NB4 (cell line): ENCODE measurements at regions not wholly inside any gene's neighbourhood (a gene's known extent, or its start where the extent isn't known, plus 50 kb on each side); places are given as distances from the start of the nearest gene placed in this dataset.

Experiments used
- DNase-seq: peaks from one replicate; pipeline ENCODE4 v3.0.0; 2010; ENCODE audit warnings: low read depth
- H3K4me3 ChIP-seq: one replicate; pipeline ENCODE4 v1.5.1; 2011; ENCODE audit warnings: mild to moderate bottlenecking, low read depth, low read length, moderate library complexity
- CTCF ChIP-seq: IDR thresholded peaks from one replicate; pipeline ENCODE4 v1.5.1; 2012; ENCODE audit warnings: low read depth, low read length
- MYC ChIP-seq: IDR thresholded peaks from 2 replicates; pipeline ENCODE4 v1.6.1; 2011; ENCODE audit warnings: low read depth, low read length
- POLR2A ChIP-seq: IDR thresholded peaks from 2 replicates; pipeline ENCODE4 v1.6.1; 2011; ENCODE audit warnings: mild to moderate bottlenecking; ENCODE audit not compliant: insufficient read length; ENCODE audit errors: extremely low read depth
- TF ChIP-seq, protein P1 (sequence below): IDR thresholded peaks from 2 replicates; pipeline ENCODE4 v1.6.1; 2011; ENCODE audit warnings: low read depth, low read length

DNA sequence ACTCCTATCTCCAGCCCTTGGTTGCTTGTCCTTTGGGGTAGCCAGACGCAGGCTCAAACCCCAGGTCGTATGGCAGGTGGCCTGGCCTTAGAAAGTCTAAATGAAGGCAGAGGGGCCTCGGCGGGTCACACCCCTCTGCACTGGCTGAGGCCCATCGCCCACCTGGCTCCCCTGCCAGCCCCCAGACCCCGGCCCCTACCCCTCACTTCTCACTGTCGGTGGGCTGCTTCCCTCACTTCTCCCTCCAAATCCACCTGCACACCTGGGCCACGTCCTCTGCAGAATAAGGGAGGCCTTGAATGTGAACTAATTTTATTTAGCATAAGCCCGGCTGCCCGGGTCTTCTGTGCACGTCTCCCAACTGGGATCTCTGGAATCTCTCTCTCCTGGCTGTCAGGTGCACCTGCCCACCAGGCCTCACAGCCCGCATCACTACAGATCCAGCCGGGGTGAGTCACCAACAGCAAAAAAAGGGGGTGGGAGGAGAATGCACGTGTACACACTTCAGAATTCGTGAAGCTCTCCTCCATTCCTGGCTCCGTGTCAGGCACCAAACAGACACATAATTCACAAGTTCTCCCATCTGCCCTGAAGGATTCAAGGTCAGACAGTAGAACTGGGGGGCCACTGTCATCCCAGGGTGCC lies 107.5 kb upstream of the SIM2 start:
- no peak overlapping the region for H3K4me3 ChIP-seq
- DNase-seq, result no peak
- TF ChIP-seq, protein P1, sequence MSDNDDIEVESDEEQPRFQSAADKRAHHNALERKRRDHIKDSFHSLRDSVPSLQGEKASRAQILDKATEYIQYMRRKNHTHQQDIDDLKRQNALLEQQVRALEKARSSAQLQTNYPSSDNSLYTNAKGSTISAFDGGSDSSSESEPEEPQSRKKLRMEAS, result no peak
- no peak for TF ChIP-seq MYC
- no peak for TF ChIP-seq CTCF
- no peak for TF ChIP-seq POLR2A

- TF ChIP-seq, protein P1, result no peak
- no peak for TF ChIP-seq CTCF
- TF ChIP-seq POLR2A, result no peak
- TF ChIP-seq MYC, result no peak
- no peak for DNase-seq
- no peak overlapping the region for H3K4me3 ChIP-seq
These were observed 102.7 kb upstream of the SIM2 start for GRCh38 chr21:36596174-36596573.

GRCh38 chr21:36601362-36601761 lies 97.6 kb upstream of the SIM2 start:
- DNase-seq, result no peak
- TF ChIP-seq, protein P1, result no peak
- TF ChIP-seq CTCF (no peak), POLR2A (no peak)
- no peak overlapping the region for H3K4me3 ChIP-seq

DNA sequence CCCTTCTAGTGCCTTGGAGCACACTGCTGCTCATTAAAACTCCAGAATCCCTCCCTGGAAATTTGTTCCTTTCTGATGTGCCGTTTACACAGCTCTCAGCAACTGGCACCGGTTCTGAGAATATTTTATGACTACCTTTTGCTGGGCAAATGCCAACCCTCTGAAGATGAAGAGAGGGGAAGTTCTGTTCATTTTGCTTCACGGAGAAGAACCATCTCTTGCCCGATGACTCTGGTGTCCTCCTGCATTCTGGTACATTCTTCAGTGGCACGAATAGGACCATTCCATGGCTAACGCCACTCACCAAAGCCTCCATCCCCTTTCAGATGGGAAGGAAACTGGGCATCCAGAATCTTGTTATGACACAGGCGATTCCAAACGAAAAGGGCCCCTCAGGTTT lies 96.2 kb upstream of the SIM2 start:
- DNase-seq, result no peak
- H3K4me3 ChIP-seq, result no peak overlapping the region
- TF ChIP-seq, protein P1, result no peak
- TF ChIP-seq MYC, result no peak
- TF ChIP-seq CTCF, result no peak
- TF ChIP-seq POLR2A, result no peak

- no peak for DNase-seq
- TF ChIP-seq POLR2A, result no peak
- TF ChIP-seq, protein P1, result no peak
- no peak for TF ChIP-seq CTCF
- H3K4me3 ChIP-seq, result no peak overlapping the region
These were observed 95.7 kb upstream of the SIM2 start for GRCh38 chr21:36603221-36603620.

- TF ChIP-seq MYC (no peak), POLR2A (no peak), CTCF (no peak)
- TF ChIP-seq, protein P1, result no peak
- no peak overlapping the region for H3K4me3 ChIP-seq
- DNase-seq, result no peak
These were observed 93.5 kb upstream of the SIM2 start for GRCh38 chr21:36605426-36605825.
